ENCODE measurements at regions not wholly inside any gene's neighbourhood (a gene's known extent, or its start where the extent isn't known, plus 50 kb on each side); places are given as distances from the start of the nearest gene placed in this dataset.

- H3K36me3 ChIP-seq (ENCODE audit: control insufficient read depth, insufficient read depth, low read length): no peaks in the 10 kb centered on the region
- H3K4me1 ChIP-seq (ENCODE audit: control insufficient read depth, insufficient read depth, low read length): no peaks in the 10 kb centered on the region
- no peak overlapping the region for H3K27ac ChIP-seq (ENCODE audit: low read depth, low read length)
- H3K27me3 ChIP-seq (ENCODE audit: control insufficient read depth, insufficient read depth, low read length): no peaks in the 10 kb centered on the region
- no peak overlapping the region for H3K4me3 ChIP-seq (ENCODE audit: low read depth, low read length)
- H3K9ac ChIP-seq (ENCODE audit: low read length): no peak overlapping the region
- H3K9me3 ChIP-seq (ENCODE audit: control insufficient read depth, insufficient read depth, low read depth, low read length): no peaks in the 10 kb centered on the region
Measured at GRCh38 chr4:166491635-166492034, 618.6 kb downstream of the TLL1 start.

- Histone ChIP-seq H3K36me3 (ENCODE audit: control insufficient read depth, insufficient read depth, low read length) (no peaks in the 10 kb centered on the region), H3K27me3 (ENCODE audit: control insufficient read depth, insufficient read depth, low read length) (no peaks in the 10 kb centered on the region), H3K4me3 (ENCODE audit: low read depth, low read length) (no peak overlapping the region), H3K4me1 (ENCODE audit: control insufficient read depth, insufficient read depth, low read length) (no peaks in the 10 kb centered on the region), H3K27ac (ENCODE audit: low read depth, low read length) (no peak overlapping the region), H3K9me3 (ENCODE audit: control insufficient read depth, insufficient read depth, low read depth, low read length) (no peaks in the 10 kb centered on the region), H3K9ac (ENCODE audit: low read length) (no peak overlapping the region)
Measured at GRCh38 chr4:166493924-166494345, 620.9 kb downstream of the TLL1 start.

GRCh38 chr4:166498546-166498945, 625.5 kb downstream of the TLL1 start:
- H3K9me3 ChIP-seq (ENCODE audit: control insufficient read depth, insufficient read depth, low read depth, low read length): no peaks in the 10 kb centered on the region
- no peak overlapping the region for H3K27ac ChIP-seq (ENCODE audit: low read depth, low read length)
- no peaks in the 10 kb centered on the region for H3K36me3 ChIP-seq (ENCODE audit: control insufficient read depth, insufficient read depth, low read length)
- peaks cover 4% of the 10 kb centered on the region for H3K4me1 ChIP-seq (ENCODE audit: control insufficient read depth, insufficient read depth, low read length)
- H3K27me3 ChIP-seq (ENCODE audit: control insufficient read depth, insufficient read depth, low read length): no peaks in the 10 kb centered on the region
- no peak overlapping the region for H3K9ac ChIP-seq (ENCODE audit: low read length)
- no peak overlapping the region for H3K4me3 ChIP-seq (ENCODE audit: low read depth, low read length)

DNA sequence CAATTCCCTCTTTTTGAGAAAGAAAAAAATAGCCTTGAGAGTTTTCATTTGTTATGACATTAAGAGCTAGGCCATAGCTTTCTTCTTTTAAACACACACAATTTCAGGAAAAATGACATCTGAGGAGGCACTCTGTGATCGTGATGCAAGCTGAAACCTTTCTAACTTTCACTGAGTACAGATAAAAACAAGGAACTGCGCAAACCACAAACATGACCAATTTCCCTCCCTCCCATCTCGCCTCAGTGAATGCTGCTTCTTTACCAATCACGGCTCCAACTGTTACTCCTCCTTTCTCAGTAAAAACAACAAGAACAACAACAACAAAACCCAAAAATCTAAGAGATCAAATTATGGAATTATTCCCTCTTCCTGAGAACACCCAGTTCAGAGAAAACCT, 626.8 kb downstream of the TLL1 start:
- H3K36me3 ChIP-seq (ENCODE audit: control insufficient read depth, insufficient read depth, low read length): no peaks in the 10 kb centered on the region
- H3K27ac ChIP-seq (ENCODE audit: low read depth, low read length): no peak overlapping the region
- H3K4me3 ChIP-seq (ENCODE audit: low read depth, low read length): no peak overlapping the region
- H3K9ac ChIP-seq (ENCODE audit: low read length): no peak overlapping the region
- H3K27me3 ChIP-seq (ENCODE audit: control insufficient read depth, insufficient read depth, low read length): no peaks in the 10 kb centered on the region
- peaks cover 4% of the 10 kb centered on the region for H3K4me1 ChIP-seq (ENCODE audit: control insufficient read depth, insufficient read depth, low read length)
- no peaks in the 10 kb centered on the region for H3K9me3 ChIP-seq (ENCODE audit: control insufficient read depth, insufficient read depth, low read depth, low read length)

DNA sequence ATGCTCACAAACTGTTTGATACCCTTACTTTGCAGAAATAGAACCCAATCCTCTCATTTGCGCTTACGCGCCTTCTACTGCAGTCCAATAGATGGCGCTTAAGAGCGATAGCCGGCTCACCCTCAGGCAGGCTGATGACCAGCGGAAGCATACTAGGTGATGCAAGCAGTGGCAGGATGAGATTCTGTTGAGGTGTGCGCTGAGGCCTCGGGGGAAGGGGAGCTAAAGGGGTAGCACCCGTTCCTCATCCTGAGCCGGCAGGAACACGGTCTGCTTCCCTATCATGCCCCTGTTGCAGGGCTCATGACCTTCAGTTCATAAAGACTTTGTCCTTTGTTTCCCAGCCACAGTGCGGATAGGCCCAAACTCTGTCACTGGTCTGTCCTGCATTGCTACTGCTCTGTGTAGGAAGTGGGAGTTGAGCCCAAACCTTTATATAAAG, 628.9 kb downstream of the TLL1 start:
- Histone ChIP-seq H3K36me3 (ENCODE audit: control insufficient read depth, insufficient read depth, low read length) (no peaks in the 10 kb centered on the region), H3K9me3 (ENCODE audit: control insufficient read depth, insufficient read depth, low read depth, low read length) (no peaks in the 10 kb centered on the region), H3K9ac (ENCODE audit: low read length) (peak overlapping the region; percentile 28), H3K27me3 (ENCODE audit: control insufficient read depth, insufficient read depth, low read length) (no peaks in the 10 kb centered on the region), H3K4me3 (ENCODE audit: low read depth, low read length) (peak overlapping the region; percentile 11; the same call in 1 of the 2 replicates), H3K4me1 (ENCODE audit: control insufficient read depth, insufficient read depth, low read length) (peaks cover 4% of the 10 kb centered on the region), H3K27ac (ENCODE audit: low read depth, low read length) (no peak overlapping the region)

GRCh38 chr4:166502660-166503059, 629.6 kb downstream of the TLL1 start:
- Histone ChIP-seq H3K27ac (ENCODE audit: low read depth, low read length) (no peak overlapping the region), H3K9ac (ENCODE audit: low read length) (no peak overlapping the region), H3K36me3 (ENCODE audit: control insufficient read depth, insufficient read depth, low read length) (no peaks in the 10 kb centered on the region)

GRCh38 chr4:166506051-166506450, 633.0 kb downstream of the TLL1 start:
- H3K4me1 ChIP-seq (ENCODE audit: control insufficient read depth, insufficient read depth, low read length): peaks cover 4% of the 10 kb centered on the region
- no peaks in the 10 kb centered on the region for H3K9me3 ChIP-seq (ENCODE audit: control insufficient read depth, insufficient read depth, low read depth, low read length)
- H3K27me3 ChIP-seq (ENCODE audit: control insufficient read depth, insufficient read depth, low read length): no peaks in the 10 kb centered on the region
- no peak overlapping the region for H3K4me3 ChIP-seq (ENCODE audit: low read depth, low read length)
- H3K9ac ChIP-seq (ENCODE audit: low read length): no peak overlapping the region
- H3K27ac ChIP-seq (ENCODE audit: low read depth, low read length): no peak overlapping the region
- no peaks in the 10 kb centered on the region for H3K36me3 ChIP-seq (ENCODE audit: control insufficient read depth, insufficient read depth, low read length)

More at GRCh38 chr4:166502660-166503059, 629.6 kb downstream of the TLL1 start:
- H3K4me3 ChIP-seq (ENCODE audit: low read depth, low read length): no peak overlapping the region
- H3K4me1 ChIP-seq (ENCODE audit: control insufficient read depth, insufficient read depth, low read length): peaks cover 4% of the 10 kb centered on the region
- no peaks in the 10 kb centered on the region for H3K27me3 ChIP-seq (ENCODE audit: control insufficient read depth, insufficient read depth, low read length)
- H3K9me3 ChIP-seq (ENCODE audit: control insufficient read depth, insufficient read depth, low read depth, low read length): no peaks in the 10 kb centered on the region

GRCh38 chr4:166512267-166512666, 639.2 kb downstream of the TLL1 start:
- Histone ChIP-seq H3K27ac (ENCODE audit: low read depth, low read length) (no peak overlapping the region), H3K4me1 (ENCODE audit: control insufficient read depth, insufficient read depth, low read length) (no peaks in the 10 kb centered on the region), H3K9ac (ENCODE audit: low read length) (no peak overlapping the region), H3K36me3 (ENCODE audit: control insufficient read depth, insufficient read depth, low read length) (no peaks in the 10 kb centered on the region), H3K4me3 (ENCODE audit: low read depth, low read length) (no peak overlapping the region), H3K27me3 (ENCODE audit: control insufficient read depth, insufficient read depth, low read length) (no peaks in the 10 kb centered on the region), H3K9me3 (ENCODE audit: control insufficient read depth, insufficient read depth, low read depth, low read length) (no peaks in the 10 kb centered on the region)

DNA sequence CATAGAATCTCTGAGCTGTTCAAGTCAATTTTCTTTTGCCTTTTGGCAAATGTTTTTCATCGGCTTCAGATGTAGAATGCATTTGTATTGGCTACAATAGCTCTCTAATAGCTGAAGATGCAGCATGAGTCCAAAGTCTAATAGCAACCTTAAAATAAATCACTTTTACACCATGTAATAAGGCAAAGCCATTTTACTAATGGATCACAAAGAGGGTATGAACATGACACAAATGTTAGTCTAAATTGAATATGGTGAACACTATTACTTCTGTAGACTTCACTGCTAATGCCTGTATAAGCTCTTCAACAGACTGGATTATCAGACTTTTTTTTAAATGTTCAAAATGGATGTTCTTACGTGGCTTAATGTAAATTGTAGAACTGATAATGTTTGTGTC, 645.3 kb downstream of the TLL1 start:
- H3K9me3 ChIP-seq (ENCODE audit: control insufficient read depth, insufficient read depth, low read depth, low read length): peaks cover 6% of the 10 kb centered on the region; the same call in 1 of the 2 replicates
- H3K27me3 ChIP-seq (ENCODE audit: control insufficient read depth, insufficient read depth, low read length): no peaks in the 10 kb centered on the region
- H3K9ac ChIP-seq (ENCODE audit: low read length): no peak overlapping the region
- no peaks in the 10 kb centered on the region for H3K36me3 ChIP-seq (ENCODE audit: control insufficient read depth, insufficient read depth, low read length)
- H3K4me3 ChIP-seq (ENCODE audit: low read depth, low read length): no peak overlapping the region
- no peak overlapping the region for H3K27ac ChIP-seq (ENCODE audit: low read depth, low read length)
- H3K4me1 ChIP-seq (ENCODE audit: control insufficient read depth, insufficient read depth, low read length): no peaks in the 10 kb centered on the region

DNA sequence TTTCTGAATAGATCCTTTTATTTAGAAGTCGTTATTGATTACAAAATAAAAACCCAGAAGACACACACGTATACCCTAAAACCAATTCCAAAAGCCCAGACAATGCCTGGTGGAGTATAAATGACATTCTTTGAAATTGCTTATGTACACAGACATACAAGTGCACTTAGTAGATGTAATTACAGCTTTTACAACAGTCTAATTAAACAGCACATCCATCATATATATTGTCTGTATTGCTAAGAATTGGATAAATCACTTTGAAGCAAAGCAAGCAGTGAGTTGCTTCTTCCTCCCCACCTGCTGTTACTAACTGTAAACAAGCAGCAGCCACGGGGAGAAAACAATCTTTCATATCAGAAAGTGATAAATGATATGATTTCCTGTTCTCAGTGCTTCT, 645.7 kb downstream of the TLL1 start:
- Histone ChIP-seq H3K27me3 (ENCODE audit: control insufficient read depth, insufficient read depth, low read length) (no peaks in the 10 kb centered on the region), H3K36me3 (ENCODE audit: control insufficient read depth, insufficient read depth, low read length) (no peaks in the 10 kb centered on the region), H3K27ac (ENCODE audit: low read depth, low read length) (no peak overlapping the region), H3K9me3 (ENCODE audit: control insufficient read depth, insufficient read depth, low read depth, low read length) (peaks cover 6% of the 10 kb centered on the region; the same call in 1 of the 2 replicates), H3K4me1 (ENCODE audit: control insufficient read depth, insufficient read depth, low read length) (no peaks in the 10 kb centered on the region), H3K9ac (ENCODE audit: low read length) (no peak overlapping the region), H3K4me3 (ENCODE audit: low read depth, low read length) (no peak overlapping the region)

DNA sequence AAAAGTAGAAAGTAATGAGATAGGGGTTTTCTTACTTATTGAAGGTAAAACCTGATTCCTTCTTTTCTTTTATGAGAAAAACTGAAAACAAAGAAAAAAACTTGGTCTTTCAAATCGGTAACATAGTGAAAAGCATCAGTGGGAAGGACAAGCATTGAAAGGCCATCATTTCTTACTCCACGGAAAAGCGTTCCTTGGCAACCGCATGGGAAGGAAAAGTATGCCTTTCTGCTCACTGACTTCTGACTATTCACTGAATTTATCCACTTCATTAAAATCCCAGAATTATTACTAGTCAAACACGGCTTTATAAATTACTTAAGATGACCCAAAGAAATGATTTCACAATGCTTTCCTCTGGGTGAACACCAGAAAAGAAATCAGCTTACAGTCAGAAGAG, 646.7 kb downstream of the TLL1 start:
- Histone ChIP-seq H3K4me1 (ENCODE audit: control insufficient read depth, insufficient read depth, low read length) (no peaks in the 10 kb centered on the region), H3K27ac (ENCODE audit: low read depth, low read length) (no peak overlapping the region), H3K27me3 (ENCODE audit: control insufficient read depth, insufficient read depth, low read length) (no peaks in the 10 kb centered on the region), H3K9me3 (ENCODE audit: control insufficient read depth, insufficient read depth, low read depth, low read length) (peaks cover 6% of the 10 kb centered on the region; the same call in 1 of the 2 replicates), H3K36me3 (ENCODE audit: control insufficient read depth, insufficient read depth, low read length) (no peaks in the 10 kb centered on the region), H3K9ac (ENCODE audit: low read length) (no peak overlapping the region), H3K4me3 (ENCODE audit: low read depth, low read length) (no peak overlapping the region)

DNA sequence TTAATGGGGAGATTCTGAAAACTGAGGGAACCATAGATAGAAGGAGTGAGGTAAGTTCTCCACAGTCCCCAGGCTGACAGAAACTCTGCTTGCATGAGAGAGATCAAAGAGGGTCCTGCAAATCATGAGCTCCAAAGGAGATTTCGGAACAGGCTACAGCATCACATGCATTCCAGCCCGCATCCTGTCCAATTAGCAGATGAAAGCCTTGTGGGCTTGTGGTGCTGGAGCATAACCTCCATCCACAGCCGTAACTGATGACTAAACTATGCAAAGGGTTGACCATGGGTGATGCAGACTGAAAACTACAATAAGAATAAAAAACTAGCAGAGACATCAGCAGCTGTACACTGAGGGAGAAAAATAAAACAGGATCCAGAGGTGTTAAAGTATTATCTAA, 654.5 kb downstream of the TLL1 start:
- Histone ChIP-seq H3K9ac (ENCODE audit: low read length) (no peak overlapping the region), H3K36me3 (ENCODE audit: control insufficient read depth, insufficient read depth, low read length) (no peaks in the 10 kb centered on the region), H3K9me3 (ENCODE audit: control insufficient read depth, insufficient read depth, low read depth, low read length) (no peaks in the 10 kb centered on the region), H3K27me3 (ENCODE audit: control insufficient read depth, insufficient read depth, low read length) (no peaks in the 10 kb centered on the region), H3K27ac (ENCODE audit: low read depth, low read length) (no peak overlapping the region), H3K4me3 (ENCODE audit: low read depth, low read length) (no peak overlapping the region), H3K4me1 (ENCODE audit: control insufficient read depth, insufficient read depth, low read length) (peaks cover 12% of the 10 kb centered on the region)
